ENCODE measurements at regions not wholly inside any gene's neighbourhood (a gene's known extent, or its start where the extent isn't known, plus 50 kb on each side); places are given as distances from the start of the nearest gene placed in this dataset.

- no peaks in the 10 kb centered on the region for H3K36me3 ChIP-seq (ENCODE audit: control insufficient read depth in 2 of 2, extremely low read depth in 1 of 2, insufficient read depth in 2 of 2, low read length in 2 of 2)
- no peak for FAIRE-seq
- intact Hi-C loops (cut with micrococcal nuclease): no loop called here
- H3K4me3 ChIP-seq (replicated peaks in 1 of 3; ENCODE audit: insufficient read depth in 1 of 3, low read depth in 1 of 3, low read length in 3 of 3): no peak overlapping the region
- H3K27me3 ChIP-seq (ENCODE audit: control insufficient read depth in 2 of 2, insufficient read depth in 2 of 2, low read length in 2 of 2): no peaks in the 10 kb centered on the region
- H3K4me1 ChIP-seq (ENCODE audit: control insufficient read depth, extremely low read depth, insufficient read depth, low read length): no peaks in the 10 kb centered on the region
- H3K79me2 ChIP-seq (ENCODE audit: control insufficient read depth, insufficient read depth, low read length): no peaks in the 10 kb centered on the region
- BruUV-seq (replicated peaks): no TSS peak
- H2AFZ ChIP-seq (ENCODE audit: low read depth, low read length): no peak overlapping the region
- no peak for DNase-seq (ENCODE audit: low read depth, low spot score)
- dilution Hi-C loops (cut with MboI; ENCODE audit: extremely low pct_ligation_motif_present, low sequenced_read_pairs): no loop called here
- ChIA-PET CTCF (interaction anchor here (0.8 to 2.2 kb wide), 2 partner anchors 9 to 15 kb away, joined by 3 to 12 read pairs; no protein-coding TSS in a partner anchor), POLR2A (interaction anchor here (0.7 kb wide), 1 partner anchor 9 kb away, joined by 4 read pairs; no protein-coding TSS in a partner anchor)
- H3K9me1 ChIP-seq (replicated peaks; ENCODE audit: control insufficient read depth, extremely low read depth, insufficient read depth, low read length): no peaks in the 10 kb centered on the region
- no peak overlapping the region for H3K4me2 ChIP-seq (ENCODE audit: insufficient read depth, low read length)
- H4K20me1 ChIP-seq (replicated peaks; ENCODE audit: control insufficient read depth, extremely low read depth, insufficient read depth, low read length): no peaks in the 10 kb centered on the region
- no peak for TF ChIP-seq JUN (IDR thresholded peaks at IDR 0.05; ENCODE audit: borderline replicate concordance, insufficient read depth, insufficient read length, low read depth)
- TF ChIP-seq GATA2 (IDR thresholded peaks at IDR 0.05; ENCODE audit: insufficient read depth, insufficient read length, low read depth, low read length): no peak
- TF ChIP-seq CTCF (IDR thresholded peaks at IDR 0.05; ENCODE audit: extremely low read depth in 1 of 2, insufficient read depth in 1 of 2, low read depth in 1 of 2, low read length in 2 of 2): no peak
- TF ChIP-seq, protein P1, sequence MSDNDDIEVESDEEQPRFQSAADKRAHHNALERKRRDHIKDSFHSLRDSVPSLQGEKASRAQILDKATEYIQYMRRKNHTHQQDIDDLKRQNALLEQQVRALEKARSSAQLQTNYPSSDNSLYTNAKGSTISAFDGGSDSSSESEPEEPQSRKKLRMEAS (IDR thresholded peaks at IDR 0.05; ENCODE audit: insufficient read depth, insufficient read length): no peak
- no peak for TF ChIP-seq EZH2 (IDR thresholded peaks at IDR 0.05; ENCODE audit: borderline replicate concordance, low read depth, low read length, severe bottlenecking)
- no peak for TF ChIP-seq MYC (IDR thresholded peaks at IDR 0.05; ENCODE audit: low read depth, low read length)
- H3K9ac ChIP-seq (replicated peaks; ENCODE audit: extremely low read depth, insufficient read depth, low read length): no peak overlapping the region
- H3K27ac ChIP-seq (ENCODE audit: insufficient read depth, low read depth, low read length): no peak overlapping the region
- H3K9me3 ChIP-seq (replicated peaks; ENCODE audit: control insufficient read depth, insufficient read depth, low read length): no peaks in the 10 kb centered on the region
Observed at GRCh38 chr4:158331863-158332262, 121.6 kb downstream of the TMEM144 start.
